Hepatocyte (in vitro differentiated cells): ENCODE measurements at regions not wholly inside any gene's neighbourhood (a gene's known extent, or its start where the extent isn't known, plus 50 kb on each side); places are given as distances from the start of the nearest gene placed in this dataset.

Experiments
- EZH2 ChIP-seq: fragments of 200-600 bp; sonication (generic); IDR thresholded peaks from 2 replicates; pipeline ENCODE4 v1.6.1; 2016; ENCODE audit warnings: antibody characterized with exemption, mild to moderate bottlenecking, borderline replicate concordance
- TF ChIP-seq, protein P1 (sequence below): fragments of 200-600 bp; sonication (generic); IDR thresholded peaks from 2 replicates; pipeline ENCODE4 v1.5.1; 2016; ENCODE audit warnings: antibody characterized with exemption, mild to moderate bottlenecking; ENCODE audit not compliant: poor library complexity

DNA sequence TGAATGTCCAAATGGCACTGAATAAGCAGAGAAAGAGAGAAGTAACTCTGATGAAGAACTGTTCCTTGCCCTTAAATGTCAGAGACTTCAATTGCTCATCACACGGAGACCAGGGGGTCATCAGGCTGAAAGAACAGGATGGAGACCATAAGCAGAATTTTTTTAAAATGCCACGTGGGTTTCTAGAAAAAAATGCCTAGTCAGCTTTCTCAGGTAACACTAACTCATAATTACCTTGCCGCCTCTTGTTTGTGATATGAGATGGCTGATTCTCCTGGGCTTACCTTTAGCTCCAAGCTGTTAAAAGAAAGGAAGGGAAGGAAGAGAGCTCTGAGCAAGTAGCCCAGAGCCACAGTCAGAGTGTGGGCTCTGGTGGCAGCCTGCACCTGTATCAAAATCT, 372.0 kb downstream of the GPAM start:
- TF ChIP-seq, protein P1, sequence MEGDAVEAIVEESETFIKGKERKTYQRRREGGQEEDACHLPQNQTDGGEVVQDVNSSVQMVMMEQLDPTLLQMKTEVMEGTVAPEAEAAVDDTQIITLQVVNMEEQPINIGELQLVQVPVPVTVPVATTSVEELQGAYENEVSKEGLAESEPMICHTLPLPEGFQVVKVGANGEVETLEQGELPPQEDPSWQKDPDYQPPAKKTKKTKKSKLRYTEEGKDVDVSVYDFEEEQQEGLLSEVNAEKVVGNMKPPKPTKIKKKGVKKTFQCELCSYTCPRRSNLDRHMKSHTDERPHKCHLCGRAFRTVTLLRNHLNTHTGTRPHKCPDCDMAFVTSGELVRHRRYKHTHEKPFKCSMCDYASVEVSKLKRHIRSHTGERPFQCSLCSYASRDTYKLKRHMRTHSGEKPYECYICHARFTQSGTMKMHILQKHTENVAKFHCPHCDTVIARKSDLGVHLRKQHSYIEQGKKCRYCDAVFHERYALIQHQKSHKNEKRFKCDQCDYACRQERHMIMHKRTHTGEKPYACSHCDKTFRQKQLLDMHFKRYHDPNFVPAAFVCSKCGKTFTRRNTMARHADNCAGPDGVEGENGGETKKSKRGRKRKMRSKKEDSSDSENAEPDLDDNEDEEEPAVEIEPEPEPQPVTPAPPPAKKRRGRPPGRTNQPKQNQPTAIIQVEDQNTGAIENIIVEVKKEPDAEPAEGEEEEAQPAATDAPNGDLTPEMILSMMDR, result no peak
- TF ChIP-seq EZH2, result no peak
